ENCODE measurements at regions not wholly inside any gene's neighbourhood (a gene's known extent, or its start where the extent isn't known, plus 50 kb on each side); places are given as distances from the start of the nearest gene placed in this dataset.

- TF ChIP-seq ZNF462 (CRISPR knock-in tag; IDR thresholded peaks at IDR 0.05): no peak
- no peak for TF ChIP-seq CREB1 (CRISPR knock-in tag; IDR thresholded peaks at IDR 0.05; ENCODE audit: low read depth)
- TF ChIP-seq REST (IDR thresholded peaks at IDR 0.05; ENCODE audit: unreplicated experiment): no peak
- no peak for TF ChIP-seq ZNF331 (CRISPR knock-in tag; IDR thresholded peaks at IDR 0.05; ENCODE audit: low read depth)
These were observed 139.8 kb downstream of the RPIA start (continued) for GRCh38 chr2:88831071-88831791.

- peak; percentile 98 for ATAC-seq
- Histone ChIP-seq H3K79me2 (replicated peaks; ENCODE audit: insufficient read depth) (no peaks in the 10 kb centered on the region), H3K4me3 (no peak overlapping the region), H3K36me3 (ENCODE audit: insufficient read depth) (no peaks in the 10 kb centered on the region), H3K4me1 (ENCODE audit: insufficient read depth) (no peaks in the 10 kb centered on the region), H3K4me2 (no peak overlapping the region), H3K27ac (ENCODE audit: low read depth) (no peak overlapping the region), H3K9me2 (ENCODE audit: insufficient read depth) (no peaks in the 10 kb centered on the region), H4K20me1 (replicated peaks; ENCODE audit: insufficient read depth) (no peaks in the 10 kb centered on the region), H3F3A (replicated peaks; ENCODE audit: low read depth) (no peaks in the 10 kb centered on the region), H2AFZ (peak overlapping the region; percentile 69; the same call in 1 of the 2 replicates), H3K27me3 (ENCODE audit: insufficient read depth) (no peaks in the 10 kb centered on the region)
- Mint-ChIP-seq H3K4me1 (no peaks in the 10 kb centered on the region), H3K36me3 (ENCODE audit: low read depth) (no peaks in the 10 kb centered on the region), H3K27me3 (ENCODE audit: insufficient read depth, low read depth, poor library complexity) (no peaks in the 10 kb centered on the region), H3K4me3 (no peak overlapping the region), H3K27ac (no peak overlapping the region), H3K9me3 (no peaks in the 10 kb centered on the region; the same call in 2 of the 3 replicates)
- DNase-seq (ENCODE audit: low spot score): peak; percentile 96
- TF ChIP-seq ZNF462 (CRISPR knock-in tag; IDR thresholded peaks at IDR 0.05): no peak
These were observed 140.3 kb downstream of the RPIA start for GRCh38 chr2:88831792-88832248.
